HCT116 (cell line): ENCODE measurements at regions not wholly inside any gene's neighbourhood (a gene's known extent, or its start where the extent isn't known, plus 50 kb on each side); places are given as distances from the start of the nearest gene placed in this dataset.

Source experiments
- ATAC-seq: fragments of 200-7000 bp; cut with Tn5 transposase; 2 replicates; pipeline ENCODE4 v1.9.1; 2020; ENCODE audit warnings: mild to moderate bottlenecking, moderate library complexity
- BruUV-seq: library from RNA; stranded (reverse); fragments of 400-500 nt; replicated peaks from 2 replicates; lab custom pipeline; 2021; lab: Mats Ljungman, UMichigan
- CTCF ChIA-PET: fragments of 300-600 bp; sonication (Branson Sonifier 250); formaldehyde crosslinking; loops from one replicate; lab custom pipeline; 2021; ENCODE audit warnings: antibody characterized with exemption; lab: Charles Lee
- POLR2A ChIA-PET: fragments of 300-600, 350-600 bp; sonication (Branson Sonifier 250); formaldehyde crosslinking; loops from one replicate; lab custom pipeline; 2021; ENCODE audit warnings: antibody characterized with exemption; lab: Charles Lee
- RAD21 ChIA-PET, 2 experiments: fragments of 300-600 bp; sonication (Branson Sonifier 250); formaldehyde crosslinking; loops; one replicate each; lab custom pipeline; 2023; ENCODE audit warnings: low total read pairs in 2 of 2; ENCODE audit not compliant: uncharacterized antibody in 2 of 2, unreplicated experiment in 2 of 2, low non-redundant PET in 1 of 2; lab: Charles Lee
- DNase-seq: peaks from one replicate; pipeline ENCODE4 v3.0.0-alpha.2; 2010; ENCODE audit warnings: low read depth, low spot score
- H2AFZ ChIP-seq: fragments of 200-600 bp; shearing (Covaris generic), sonication (generic); 2 replicates; pipeline ENCODE4 v1.6.1; 2017; ENCODE audit warnings: low read depth, mixed run types, mixed read lengths, antibody characterized with exemption, low read length; ENCODE audit not compliant: poor library complexity, severe bottlenecking
- H3K27ac ChIP-seq: 2 replicates; pipeline ENCODE4 v1.5.1; 2012; ENCODE audit warnings: low read depth, low read length
- H3K27me3 ChIP-seq: fragments of 200-600 bp; sonication (generic); 2 replicates; pipeline ENCODE4 v1.6.1; 2016; ENCODE audit warnings: mixed run types, low read length, mixed read lengths; ENCODE audit not compliant: insufficient read depth
- H3K36me3 ChIP-seq, 2 experiments: fragments of 200-500 bp in 1 of 2; fragments of 200-600 bp in 1 of 2; sonication (Bioruptor generic) in 1 of 2; sonication (generic) in 1 of 2; 2 replicates each; pipeline versions ENCODE4 v1.5.1 to v1.6.1; 2014 to 2016; ENCODE audit warnings: low read length in 2 of 2, inconsistent platforms in 1 of 2, mixed read lengths in 1 of 2, mixed run types in 1 of 2; ENCODE audit not compliant: insufficient read depth in 2 of 2, control insufficient read depth in 1 of 2
- H3K4me1 ChIP-seq, 2 experiments: fragments of 200-600 bp in 1 of 2; sonication (generic) in 1 of 2; 2 replicates each; pipeline versions ENCODE4 v1.5.1 to v1.6.1; 2012 to 2017; ENCODE audit warnings: low read length in 2 of 2, inconsistent platforms in 1 of 2, mild to moderate bottlenecking in 1 of 2, mixed read lengths in 1 of 2, mixed run types in 1 of 2, moderate library complexity in 1 of 2; ENCODE audit not compliant: insufficient read depth in 2 of 2, control insufficient read depth in 1 of 2
- H3K4me2 ChIP-seq: fragments of 200-600 bp; sonication (generic); 2 replicates; pipeline ENCODE4 v1.6.1; 2017; ENCODE audit warnings: mixed run types, low read length, mixed read lengths
- H3K4me3 ChIP-seq, 2 experiments: fragments of 200-600 bp in 1 of 2; sonication (generic) in 1 of 2; replicated peaks in 1 of 2; 2 replicates each; pipeline ENCODE4 v1.5.1; 2011 to 2016; ENCODE audit warnings: low read length in 2 of 2, control low read depth in 1 of 2, low read depth in 1 of 2, mild to moderate bottlenecking in 1 of 2, mixed read lengths in 1 of 2, mixed run types in 1 of 2
- H3K79me2 ChIP-seq: fragments of 200-600 bp; sonication (generic); 2 replicates; pipeline ENCODE4 v1.6.1; 2017; ENCODE audit warnings: mild to moderate bottlenecking, mixed run types, low read length, moderate library complexity, mixed read lengths; ENCODE audit not compliant: insufficient read depth
- H3K9ac ChIP-seq: fragments of 200-600 bp; sonication (generic); 2 replicates; pipeline ENCODE4 v1.6.1; 2016; ENCODE audit warnings: low read length, mixed read lengths
- H3K9me2 ChIP-seq: fragments of 200-600 bp; sonication (generic), shearing (Covaris generic); 2 replicates; pipeline ENCODE4 v1.6.1; 2017; ENCODE audit warnings: mixed run types, mild to moderate bottlenecking, moderate library complexity; ENCODE audit not compliant: insufficient read depth
- H3K9me3 ChIP-seq, 2 experiments: fragments of 200-500 bp in 1 of 2; fragments of 200-600 bp in 1 of 2; sonication (Bioruptor generic) in 1 of 2; sonication (generic) in 1 of 2; 2 replicates each; pipeline ENCODE4 v1.6.1; 2014 to 2017; ENCODE audit warnings: low read length in 2 of 2, mixed read lengths in 2 of 2, inconsistent platforms in 1 of 2, low read depth in 1 of 2, mild to moderate bottlenecking in 1 of 2, mixed run types in 1 of 2, moderate library complexity in 1 of 2; ENCODE audit not compliant: control insufficient read depth in 1 of 2, insufficient read depth in 1 of 2
- H4K20me1 ChIP-seq: fragments of 200-600 bp; sonication (generic), shearing (Covaris generic); 2 replicates; pipeline ENCODE4 v1.6.1; 2017; ENCODE audit warnings: mixed run types, mild to moderate bottlenecking, moderate library complexity; ENCODE audit not compliant: insufficient read depth
- ATF3 ChIP-seq: IDR thresholded peaks from 2 replicates; pipeline ENCODE4 v1.6.1; 2012
- CBX3 ChIP-seq: IDR thresholded peaks from 2 replicates; pipeline ENCODE4 v1.6.1; 2012; ENCODE audit warnings: low read depth
- CTCF ChIP-seq, 3 experiments: fragments of 200-600 bp in 1 of 3; sonication (generic) in 1 of 3; IDR thresholded peaks in 2 of 3; conservative IDR thresholded peaks in 1 of 3; 2 replicates each; pipeline ENCODE4 v1.5.1; 2012 to 2017; ENCODE audit warnings: low read depth in 2 of 3, low read length in 2 of 3, antibody characterized with exemption in 1 of 3, borderline replicate concordance in 1 of 3, control low read depth in 1 of 3, mild to moderate bottlenecking in 1 of 3, mixed read lengths in 1 of 3, mixed run types in 1 of 3, moderate library complexity in 1 of 3; ENCODE audit not compliant: insufficient read depth in 1 of 3
- ELF1 ChIP-seq: IDR thresholded peaks from 2 replicates; pipeline ENCODE4 v1.6.1; 2012; ENCODE audit warnings: low read depth, borderline replicate concordance
- EZH2 ChIP-seq: fragments of 200-600 bp; sonication (generic); IDR thresholded peaks from 2 replicates; pipeline ENCODE4 v1.6.1; 2017; ENCODE audit warnings: antibody characterized with exemption, mixed run types
- EZH2phosphoT487 ChIP-seq: fragments of 200-600 bp; IDR thresholded peaks from 2 replicates; pipeline ENCODE4 v1.6.1; 2018; ENCODE audit warnings: antibody characterized with exemption, borderline replicate concordance
- FOSL1 ChIP-seq: IDR thresholded peaks from 2 replicates; pipeline ENCODE4 v1.6.1; 2012; ENCODE audit warnings: low read depth
- JUND ChIP-seq: IDR thresholded peaks from 2 replicates; pipeline ENCODE4 v1.6.1; 2012
- MAX ChIP-seq: IDR thresholded peaks from 2 replicates; pipeline ENCODE4 v1.6.1; 2012
- POLR2A ChIP-seq: IDR thresholded peaks from 2 replicates; pipeline ENCODE4 v1.7.0; 2011; ENCODE audit warnings: borderline replicate concordance; ENCODE audit not compliant: insufficient read depth, insufficient read length; ENCODE audit errors: extremely low read depth
- SIN3A ChIP-seq: IDR thresholded peaks from 2 replicates; pipeline ENCODE4 v1.6.1; 2012; ENCODE audit warnings: low read depth
- SP1 ChIP-seq: IDR thresholded peaks from 2 replicates; pipeline ENCODE4 v1.6.1; 2012; ENCODE audit warnings: low read depth
- SRF ChIP-seq: IDR thresholded peaks from 2 replicates; pipeline ENCODE4 v1.6.1; 2012; ENCODE audit warnings: low read depth
- YY1 ChIP-seq: IDR thresholded peaks from 2 replicates; pipeline ENCODE4 v1.6.1; 2011; ENCODE audit warnings: low read length, low read depth, moderate library complexity, mild to moderate bottlenecking; ENCODE audit not compliant: insufficient replicate concordance; ENCODE audit errors: extremely low read depth
- intact Hi-C: fragments of 100-400 bp; cut with micrococcal nuclease; formaldehyde crosslinking; loops from 2 replicates; pipeline ENCODE4 v1.10.0; 2022

- CTCF ChIA-PET, result no interaction called here
- intact Hi-C loops, result no loop called here
- Histone ChIP-seq H3K79me2 (no peaks in the 10 kb centered on the region), H4K20me1 (no peaks in the 10 kb centered on the region), H3K36me3 (no peaks in the 10 kb centered on the region), H3K4me3 (no peak overlapping the region), H3K4me2 (no peak overlapping the region), H2AFZ (no peak overlapping the region), H3K9ac (no peak overlapping the region), H3K27me3 (no peaks in the 10 kb centered on the region), H3K27ac (no peak overlapping the region), H3K9me2 (no peaks in the 10 kb centered on the region), H3K4me1 (no peaks in the 10 kb centered on the region), H3K9me3 (peaks cover 4 to 42% of the 10 kb centered on the region in 2 experiments; a peak in 2 of 4 replicates)
- DNase-seq (no peak), ATAC-seq (no peak)
- POLR2A ChIA-PET, result no interaction called here
- TF ChIP-seq CTCF (IDR thresholded peaks at IDR 0.05 in 2 of 3, conservative IDR thresholded peaks at IDR 0.05 in 1 of 3; ENCODE audit: borderline replicate concordance in 1 of 3, insufficient read depth in 1 of 3, low read depth in 2 of 3, low read length in 2 of 3), result no peak
- TF ChIP-seq JUND, result no peak
- no peak for TF ChIP-seq SRF
- no peak for TF ChIP-seq MAX
- TF ChIP-seq EZH2, result no peak
- TF ChIP-seq FOSL1, result no peak
- no peak for TF ChIP-seq SIN3A
- no peak for TF ChIP-seq YY1
- TF ChIP-seq EZH2phosphoT487, result no peak
- TF ChIP-seq ELF1, result no peak
- TF ChIP-seq SP1, result no peak
- no peak for TF ChIP-seq POLR2A
- TF ChIP-seq CBX3, result no peak
- TF ChIP-seq ATF3, result no peak
- BruUV-seq, result no TSS peak
- RAD21 ChIA-PET, result no interaction called here
Measured at GRCh38 chr9:23587433-23587832, 238.6 kb downstream of the ELAVL2 start.
